LNCAP (cell line): ENCODE measurements at regions not wholly inside any gene's neighbourhood (a gene's known extent, or its start where the extent isn't known, plus 50 kb on each side); places are given as distances from the start of the nearest gene placed in this dataset.

Experiments
- CTCF ChIP-seq: fragments of 450-650 bp; IDR thresholded peaks from 2 replicates; pipeline ENCODE4 v1.5.1; 2017; ENCODE audit warnings: mild to moderate bottlenecking

- no peak for TF ChIP-seq CTCF
These were observed 209.2 kb upstream of the LHX5 start for GRCh38 chr12:113680868-113681267.

- TF ChIP-seq CTCF, result no peak
These were observed 206.8 kb upstream of the LHX5 start for GRCh38 chr12:113678223-113679119.

GRCh38 chr12:113676547-113676946, 204.9 kb upstream of the LHX5 start:
- no peak for TF ChIP-seq CTCF

GRCh38 chr12:113676117-113676516, 204.4 kb upstream of the LHX5 start:
- TF ChIP-seq CTCF, result no peak

- no peak for TF ChIP-seq CTCF
These were observed 203.3 kb upstream of the LHX5 start for GRCh38 chr12:113674996-113675395.

- no peak for TF ChIP-seq CTCF
These were observed 202.6 kb upstream of the LHX5 start for GRCh38 chr12:113674302-113674701.

GRCh38 chr12:113673458-113674238, 202.0 kb upstream of the LHX5 start:
- no peak for TF ChIP-seq CTCF
